Thyroid gland (tissue), 4 donors: ENCODE measurements at regions not wholly inside any gene's neighbourhood (a gene's known extent, or its start where the extent isn't known, plus 50 kb on each side); places are given as distances from the start of the nearest gene placed in this dataset.

Experiments
- CTCF ChIP-seq, 6 experiments: fragments of 200-600 bp in 3 of 6; fragments of 450-650 bp in 3 of 6; sonication (generic) in 3 of 6; IDR thresholded peaks; one replicate each; pipeline ENCODE4 v1.5.1; 2016 to 2019; ENCODE audit warnings: antibody characterized with exemption in 6 of 6, mild to moderate bottlenecking in 2 of 6, inconsistent platforms in 1 of 6, moderate library complexity in 1 of 6
- POLR2A ChIP-seq, 2 donors: fragments of 450-650 bp; IDR thresholded peaks; one replicate each; pipeline ENCODE4 v1.6.1; 2017; ENCODE audit warnings: antibody characterized with exemption in 2 of 2, mild to moderate bottlenecking in 2 of 2, moderate library complexity in 1 of 2

DNA sequence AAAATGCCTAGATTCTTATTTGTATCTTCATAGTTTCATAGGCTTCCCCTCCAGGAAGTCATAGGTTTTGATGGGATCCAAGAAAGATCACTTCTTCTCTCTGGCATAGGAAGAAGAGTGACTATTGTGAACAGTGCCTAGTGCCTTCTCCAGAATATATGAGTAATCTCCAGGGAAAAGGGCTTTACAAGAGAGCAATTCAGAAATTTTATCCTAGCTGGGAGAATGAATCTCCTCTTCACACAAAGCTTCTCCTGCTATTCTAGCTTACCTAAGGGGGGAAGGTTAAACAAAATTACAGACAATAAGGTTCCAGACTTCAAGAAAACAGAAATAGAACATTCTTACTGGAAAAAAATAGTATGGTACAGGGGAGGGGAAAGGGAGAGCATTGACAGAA is 1193.3 kb upstream of the CDH6 start:
- TF ChIP-seq CTCF (IDR thresholded peaks at IDR 0.05) (no peak), POLR2A (IDR thresholded peaks at IDR 0.05) (no peak)
